Breast epithelium (tissue), 4 donors: ENCODE measurements at regions not wholly inside any gene's neighbourhood (a gene's known extent, or its start where the extent isn't known, plus 50 kb on each side); places are given as distances from the start of the nearest gene placed in this dataset.

Experiments
- DNase-seq, 2 donors: peaks; one replicate each; pipeline ENCODE4 v3.0.0-alpha.2; 2019; ENCODE audit warnings: low spot score in 2 of 2
- H3K27ac ChIP-seq, 2 donors: fragments of 200-600 bp; sonication (generic) in 1 of 2; one replicate each; pipeline ENCODE4 v1.5.1; 2016 to 2019; ENCODE audit warnings: mild to moderate bottlenecking in 1 of 2
- H3K27me3 ChIP-seq, 2 donors: fragments of 200-600 bp; sonication (generic) in 1 of 2; one replicate each; pipeline versions ENCODE4 v1.5.1 to v1.6.0; 2017 to 2019; ENCODE audit warnings: control low read depth in 1 of 2, mild to moderate bottlenecking in 1 of 2
- H3K36me3 ChIP-seq: fragments of 200-600 bp; one replicate; pipeline ENCODE4 v1.5.1; 2019
- H3K4me1 ChIP-seq, 2 donors: fragments of 200-600 bp; sonication (generic); one replicate each; pipeline ENCODE4 v1.5.1; 2016 to 2019; ENCODE audit warnings: control low read depth in 1 of 2
- H3K4me3 ChIP-seq, 3 donors: fragments of 200-600 bp; sonication (generic); 1 replicate in 2 of 3; 2 replicates in 1 of 3; pipeline ENCODE4 v1.5.1; 2016 to 2019; ENCODE audit warnings: mild to moderate bottlenecking in 3 of 3, moderate library complexity in 2 of 3
- H3K9me3 ChIP-seq, 2 donors: fragments of 200-600 bp; sonication (generic) in 1 of 2; one replicate each; pipeline ENCODE4 v1.5.1; 2016 to 2019; ENCODE audit warnings: control low read depth in 1 of 2
- CTCF ChIP-seq, 3 donors: fragments of 450-650 bp; IDR thresholded peaks; one replicate each; pipeline ENCODE4 v1.5.1; 2016 to 2017; ENCODE audit warnings: antibody characterized with exemption in 3 of 3, mild to moderate bottlenecking in 3 of 3, moderate library complexity in 3 of 3
- POLR2A ChIP-seq: fragments of 450-650 bp; IDR thresholded peaks from one replicate; pipeline ENCODE4 v1.6.1; 2016; ENCODE audit warnings: antibody characterized with exemption, mild to moderate bottlenecking, moderate library complexity
- POLR2AphosphoS5 ChIP-seq, 3 donors: sonication (generic); formaldehyde crosslinking; IDR thresholded peaks; one replicate each; pipeline ENCODE4 v1.6.1; 2017; ENCODE audit warnings: antibody characterized with exemption in 3 of 3
- intact Hi-C: fragments of 100-400 bp; cut with DNase I; formaldehyde crosslinking; loops from one replicate; pipeline ENCODE4 v1.15.1; 2023; ENCODE audit warnings: low total_unique reads

GRCh38 chr4:117481742-117482141, 396.4 kb upstream of the TRAM1L1 start:
- no peak for TF ChIP-seq CTCF (IDR thresholded peaks at IDR 0.05)
- no peak for DNase-seq
- no peak overlapping the region for H3K4me3 ChIP-seq
- no peaks in the 10 kb centered on the region for H3K9me3 ChIP-seq
- intact Hi-C loops: no loop called here
- no peak overlapping the region for H3K27ac ChIP-seq
- H3K4me1 ChIP-seq: no peaks in the 10 kb centered on the region
- H3K36me3 ChIP-seq: no peaks in the 10 kb centered on the region
- no peaks in the 10 kb centered on the region for H3K27me3 ChIP-seq

GRCh38 chr4:117488692-117489091, 403.3 kb upstream of the TRAM1L1 start:
- Histone ChIP-seq H3K27me3 (no peaks in the 10 kb centered on the region), H3K4me1 (no peaks in the 10 kb centered on the region), H3K36me3 (no peaks in the 10 kb centered on the region), H3K4me3 (no peak overlapping the region), H3K27ac (no peak overlapping the region), H3K9me3 (no peaks in the 10 kb centered on the region)
- TF ChIP-seq POLR2A (no peak), POLR2AphosphoS5 (IDR thresholded peaks at IDR 0.05) (no peak), CTCF (IDR thresholded peaks at IDR 0.05) (no peak)
- intact Hi-C loops: no loop called here
- DNase-seq: no peak

- no peaks in the 10 kb centered on the region for H3K4me1 ChIP-seq
- no peak overlapping the region for H3K27ac ChIP-seq
- no peak for DNase-seq
- H3K36me3 ChIP-seq: no peaks in the 10 kb centered on the region
- H3K27me3 ChIP-seq: no peaks in the 10 kb centered on the region
- H3K4me3 ChIP-seq: no peak overlapping the region
- TF ChIP-seq POLR2AphosphoS5 (IDR thresholded peaks at IDR 0.05) (no peak), CTCF (IDR thresholded peaks at IDR 0.05) (no peak), POLR2A (no peak)
- intact Hi-C loops: no loop called here
- H3K9me3 ChIP-seq: no peaks in the 10 kb centered on the region
These were observed 403.7 kb upstream of the TRAM1L1 start for GRCh38 chr4:117489107-117489506.

- H3K4me3 ChIP-seq: no peak overlapping the region
- no peaks in the 10 kb centered on the region for H3K9me3 ChIP-seq
- no peaks in the 10 kb centered on the region for H3K4me1 ChIP-seq
- no peak for DNase-seq
- H3K36me3 ChIP-seq: no peaks in the 10 kb centered on the region
- no peaks in the 10 kb centered on the region for H3K27me3 ChIP-seq
- H3K27ac ChIP-seq: no peak overlapping the region
- intact Hi-C loops: no loop called here
- TF ChIP-seq POLR2A (no peak), POLR2AphosphoS5 (IDR thresholded peaks at IDR 0.05) (no peak), CTCF (IDR thresholded peaks at IDR 0.05) (no peak)
These were observed 406.1 kb upstream of the TRAM1L1 start for GRCh38 chr4:117491516-117491915.

GRCh38 chr4:117495802-117496201, 410.4 kb upstream of the TRAM1L1 start:
- intact Hi-C loops: no loop called here

More at GRCh38 chr4:117495802-117496201, 410.4 kb upstream of the TRAM1L1 start:
- Histone ChIP-seq H3K4me1 (no peaks in the 10 kb centered on the region), H3K4me3 (no peak overlapping the region), H3K27ac (no peak overlapping the region), H3K27me3 (no peaks in the 10 kb centered on the region), H3K36me3 (no peaks in the 10 kb centered on the region), H3K9me3 (no peaks in the 10 kb centered on the region)
- DNase-seq: no peak
- TF ChIP-seq POLR2AphosphoS5 (IDR thresholded peaks at IDR 0.05) (no peak), POLR2A (no peak), CTCF (IDR thresholded peaks at IDR 0.05) (no peak)
